Effector memory CD4-positive, alpha-beta T cell (primary cell): ENCODE measurements at regions not wholly inside any gene's neighbourhood (a gene's known extent, or its start where the extent isn't known, plus 50 kb on each side); places are given as distances from the start of the nearest gene placed in this dataset.

ENCODE experiments used
- DNase-seq, 3 donors: peaks; one replicate each; pipeline ENCODE4 v3.0.0-alpha.2; 2020
- H3K27ac ChIP-seq: 2 replicates; pipeline ENCODE4 v1.7.0; 2013; ENCODE audit warnings: mild to moderate bottlenecking, low read length, moderate library complexity; ENCODE audit not compliant: insufficient read depth, poor library complexity, severe bottlenecking
- H3K27me3 ChIP-seq: replicated peaks from 2 replicates; pipeline ENCODE4 v1.7.0; 2013; ENCODE audit warnings: mild to moderate bottlenecking, low read length; ENCODE audit not compliant: insufficient read depth, control insufficient read depth, poor library complexity, severe bottlenecking
- H3K36me3 ChIP-seq: 2 replicates; pipeline ENCODE4 v1.7.0; 2013; ENCODE audit warnings: mild to moderate bottlenecking, low read length, moderate library complexity; ENCODE audit not compliant: control insufficient read depth, insufficient read depth
- H3K4me1 ChIP-seq: 2 replicates; pipeline ENCODE4 v1.7.0; 2013; ENCODE audit warnings: low read length, mild to moderate bottlenecking; ENCODE audit not compliant: control insufficient read depth, insufficient read depth, poor library complexity, severe bottlenecking
- H3K4me3 ChIP-seq: 2 replicates; pipeline ENCODE4 v1.7.0; 2013; ENCODE audit warnings: low read length, low read depth, mild to moderate bottlenecking; ENCODE audit not compliant: insufficient read depth, poor library complexity, severe bottlenecking
- H3K9me3 ChIP-seq: 2 replicates; pipeline ENCODE4 v1.7.0; 2013; ENCODE audit warnings: mild to moderate bottlenecking, low read length, moderate library complexity; ENCODE audit not compliant: control insufficient read depth

DNA sequence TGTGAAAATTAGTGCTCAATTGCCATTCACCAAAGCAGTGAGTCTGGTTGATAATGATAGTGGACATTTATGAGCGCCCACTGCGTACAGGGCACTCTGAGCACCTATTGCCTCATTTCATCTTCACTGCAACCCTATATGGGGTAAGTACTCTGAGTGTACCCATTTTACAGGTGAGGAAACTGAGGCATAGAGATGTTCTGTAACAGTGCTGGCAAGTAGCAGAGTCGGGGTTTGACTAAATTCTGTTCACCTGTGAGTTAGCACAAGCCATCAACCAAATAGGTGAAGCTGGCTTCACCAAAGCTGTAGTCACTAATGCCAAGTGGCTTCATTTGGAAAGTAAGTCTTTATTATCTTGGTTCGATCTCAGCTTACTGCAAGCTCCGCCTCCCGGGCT lies 135.8 kb downstream of the SPAG6 start:
- DNase-seq: no peak
- Histone ChIP-seq H3K36me3 (no peaks in the 10 kb centered on the region), H3K27me3 (peaks cover 18% of the 10 kb centered on the region), H3K9me3 (no peaks in the 10 kb centered on the region), H3K4me1 (peaks cover 11% of the 10 kb centered on the region), H3K27ac (no peak overlapping the region), H3K4me3 (no peak overlapping the region)

DNA sequence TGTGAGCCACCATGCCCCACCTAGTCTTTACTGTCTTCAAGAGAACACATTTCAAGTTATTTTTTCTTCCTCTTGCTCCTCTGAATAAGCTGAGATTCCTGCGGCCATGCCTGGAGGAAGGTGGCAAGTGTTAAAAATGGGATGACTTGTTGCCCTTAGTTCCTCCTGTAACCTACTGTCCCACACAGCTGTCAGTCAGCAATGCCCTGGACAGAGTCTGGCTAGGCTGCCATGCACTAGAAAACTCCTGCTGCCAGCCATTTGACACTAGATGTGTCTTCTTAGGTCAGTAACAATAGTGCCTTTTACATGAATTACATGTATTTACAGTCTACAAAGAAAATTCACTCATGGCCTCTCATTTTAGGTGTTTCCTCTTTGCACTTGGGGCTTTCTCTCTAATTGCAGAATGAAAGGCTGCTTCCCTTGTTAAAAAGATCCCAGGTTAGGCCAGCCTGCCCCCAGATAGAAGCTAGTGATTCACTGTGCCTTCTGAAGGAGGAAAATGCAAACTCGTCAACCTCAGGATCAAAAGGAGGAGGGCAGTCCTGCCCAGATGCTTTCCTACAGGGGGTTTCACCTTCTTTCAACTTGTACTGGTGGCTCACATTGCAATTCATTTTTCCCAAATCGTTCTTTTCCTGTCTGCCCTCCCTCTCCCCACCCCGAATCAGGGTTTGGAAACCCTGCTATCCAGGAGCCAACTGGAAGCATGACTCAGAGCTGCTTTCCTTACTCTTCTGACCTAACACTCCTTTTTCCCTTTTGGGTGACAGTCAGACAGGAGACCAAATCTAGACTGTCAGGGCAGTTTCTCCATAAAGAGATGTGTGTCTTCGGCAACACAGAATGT lies 136.6 kb downstream of the SPAG6 start:
- Histone ChIP-seq H3K4me1 (peaks cover 3% of the 10 kb centered on the region), H3K36me3 (no peaks in the 10 kb centered on the region), H3K27me3 (peaks cover 10% of the 10 kb centered on the region), H3K27ac (no peak overlapping the region), H3K4me3 (no peak overlapping the region), H3K9me3 (no peaks in the 10 kb centered on the region)
- no peak for DNase-seq

DNA sequence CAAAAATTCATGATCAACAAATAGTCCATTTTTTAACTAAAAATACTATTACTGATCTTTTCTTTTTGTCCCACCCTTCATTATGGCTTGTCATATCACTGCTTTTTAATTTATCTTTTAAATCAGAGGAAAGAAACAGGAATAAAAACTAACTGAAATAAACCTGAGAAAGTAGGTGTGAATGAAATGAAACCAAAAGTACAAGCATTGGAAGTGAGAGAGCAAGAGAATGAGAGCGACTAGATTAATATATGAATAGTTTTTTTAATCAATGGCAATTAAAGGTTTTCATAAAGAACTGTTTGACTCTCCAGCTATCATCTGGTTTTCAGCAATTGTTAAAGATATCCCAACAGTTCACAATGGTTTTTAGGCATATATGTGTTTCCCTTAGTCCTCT lies 137.8 kb downstream of the SPAG6 start:
- DNase-seq: no peak
- H3K36me3 ChIP-seq: no peaks in the 10 kb centered on the region
- H3K9me3 ChIP-seq: no peaks in the 10 kb centered on the region
- H3K27me3 ChIP-seq: no peaks in the 10 kb centered on the region
- H3K4me3 ChIP-seq: no peak overlapping the region
- H3K4me1 ChIP-seq: no peaks in the 10 kb centered on the region
- no peak overlapping the region for H3K27ac ChIP-seq
